Colonic mucosa (tissue), 4 donors: ENCODE measurements at regions not wholly inside any gene's neighbourhood (a gene's known extent, or its start where the extent isn't known, plus 50 kb on each side); places are given as distances from the start of the nearest gene placed in this dataset.
"Not testable (repeated sequence)": the region's sequence is repeated elsewhere in the genome, so short reads cannot be mapped to it uniquely, and the experiment has no call there.

Experiments
- DNase-seq: peaks from one replicate; pipeline ENCODE4 v3.0.0-alpha.2; 2020
- H3K27ac ChIP-seq: fragments of 200-600 bp; one replicate; pipeline ENCODE4 v1.8.0; 2021
- H3K27me3 ChIP-seq: fragments of 200-600 bp; one replicate; pipeline ENCODE4 v1.8.0; 2021
- H3K36me3 ChIP-seq: fragments of 200-600 bp; one replicate; pipeline ENCODE4 v1.8.0; 2021
- H3K4me1 ChIP-seq: fragments of 200-600 bp; one replicate; pipeline ENCODE4 v1.8.0; 2021; ENCODE audit warnings: mild to moderate bottlenecking
- H3K4me3 ChIP-seq: fragments of 200-600 bp; one replicate; pipeline ENCODE4 v1.8.0; 2021
- H3K9ac ChIP-seq, 2 donors: one replicate each; pipeline ENCODE4 v1.7.0; 2013; ENCODE audit warnings: control low read depth in 2 of 2, low read depth in 2 of 2, low read length in 2 of 2
- H3K9me3 ChIP-seq: fragments of 200-600 bp; one replicate; pipeline ENCODE4 v1.8.0; 2021
- intact Hi-C: fragments of 100-400 bp; cut with DNase I; formaldehyde crosslinking; loops from one replicate; pipeline ENCODE4 v1.14.1; 2022
- TF ChIP-seq, protein P1 (sequence below): fragments of 200-600 bp; IDR thresholded peaks from one replicate; pipeline ENCODE4 v1.8.0; 2022; ENCODE audit warnings: antibody characterized with exemption, mild to moderate bottlenecking
- donor health status: healthy.
- donor health status: DM: no; HTN: no; CAD: no.
- donor health status: DM: no; HTN: no; CAD: no.

DNA sequence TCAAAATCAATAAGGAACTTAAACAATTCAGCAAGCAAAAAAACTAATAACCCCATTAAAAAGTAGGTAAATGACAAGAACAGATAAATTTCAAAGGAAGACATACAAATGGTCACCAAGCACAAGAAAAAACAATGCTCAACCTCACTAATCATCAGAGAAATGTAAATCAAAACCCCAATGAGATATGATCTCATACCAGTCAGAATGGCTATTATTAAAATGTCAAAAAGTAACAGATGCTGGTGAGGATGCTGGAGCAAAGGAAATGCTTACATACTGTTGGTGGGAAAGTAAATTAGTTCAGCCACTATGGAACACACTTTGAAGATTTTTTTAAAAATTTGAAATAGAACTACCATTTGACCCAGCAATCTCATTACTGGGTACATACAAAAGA lies 538.0 kb downstream of the TMX3 start:
- Histone ChIP-seq H3K4me1 (no peaks in the 10 kb centered on the region), H3K4me3 (no peak overlapping the region), H3K9ac (no peak overlapping the region), H3K36me3 (no peaks in the 10 kb centered on the region), H3K9me3 (no peaks in the 10 kb centered on the region), H3K27me3 (no peaks in the 10 kb centered on the region), H3K27ac (no peak overlapping the region)
- intact Hi-C loops, result no loop called here
- TF ChIP-seq, protein P1, sequence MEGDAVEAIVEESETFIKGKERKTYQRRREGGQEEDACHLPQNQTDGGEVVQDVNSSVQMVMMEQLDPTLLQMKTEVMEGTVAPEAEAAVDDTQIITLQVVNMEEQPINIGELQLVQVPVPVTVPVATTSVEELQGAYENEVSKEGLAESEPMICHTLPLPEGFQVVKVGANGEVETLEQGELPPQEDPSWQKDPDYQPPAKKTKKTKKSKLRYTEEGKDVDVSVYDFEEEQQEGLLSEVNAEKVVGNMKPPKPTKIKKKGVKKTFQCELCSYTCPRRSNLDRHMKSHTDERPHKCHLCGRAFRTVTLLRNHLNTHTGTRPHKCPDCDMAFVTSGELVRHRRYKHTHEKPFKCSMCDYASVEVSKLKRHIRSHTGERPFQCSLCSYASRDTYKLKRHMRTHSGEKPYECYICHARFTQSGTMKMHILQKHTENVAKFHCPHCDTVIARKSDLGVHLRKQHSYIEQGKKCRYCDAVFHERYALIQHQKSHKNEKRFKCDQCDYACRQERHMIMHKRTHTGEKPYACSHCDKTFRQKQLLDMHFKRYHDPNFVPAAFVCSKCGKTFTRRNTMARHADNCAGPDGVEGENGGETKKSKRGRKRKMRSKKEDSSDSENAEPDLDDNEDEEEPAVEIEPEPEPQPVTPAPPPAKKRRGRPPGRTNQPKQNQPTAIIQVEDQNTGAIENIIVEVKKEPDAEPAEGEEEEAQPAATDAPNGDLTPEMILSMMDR, result no peak
- DNase-seq, result no peak

DNA sequence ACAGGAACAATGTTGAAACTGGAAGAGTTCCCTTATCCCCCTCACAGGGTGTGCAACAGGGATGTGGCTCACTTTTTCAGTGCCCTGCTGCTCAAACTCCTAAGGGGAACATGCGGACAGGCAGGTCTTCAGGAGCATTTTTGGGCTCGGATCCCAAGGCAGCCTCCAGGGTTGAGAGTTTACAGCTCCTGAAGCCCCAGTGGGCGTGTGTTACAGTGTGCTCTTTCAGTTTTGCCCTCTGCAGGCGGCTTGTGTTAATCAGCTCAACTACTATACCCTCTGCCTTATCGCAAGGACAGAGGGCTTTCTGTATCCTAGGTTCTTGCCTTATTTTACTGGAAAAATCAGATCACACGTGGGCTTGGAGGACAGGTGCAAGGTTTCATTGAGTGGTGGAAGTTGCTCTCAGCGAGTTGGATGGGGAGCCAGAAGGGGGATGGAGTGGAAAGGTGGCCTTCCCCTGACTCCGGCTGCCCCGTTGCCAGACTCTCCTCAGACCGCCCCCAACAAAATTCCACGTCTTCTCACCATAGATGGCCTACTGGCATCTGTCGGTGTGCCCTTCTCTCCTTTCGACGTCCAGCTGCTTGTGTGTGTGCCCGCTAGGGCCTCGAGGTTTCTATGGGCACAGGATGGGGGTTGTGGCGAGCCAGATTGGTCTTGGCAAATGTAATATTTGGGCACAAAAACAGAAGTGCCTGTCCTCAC lies 541.9 kb downstream of the TMX3 start:
- TF ChIP-seq, protein P1, result no peak

DNA sequence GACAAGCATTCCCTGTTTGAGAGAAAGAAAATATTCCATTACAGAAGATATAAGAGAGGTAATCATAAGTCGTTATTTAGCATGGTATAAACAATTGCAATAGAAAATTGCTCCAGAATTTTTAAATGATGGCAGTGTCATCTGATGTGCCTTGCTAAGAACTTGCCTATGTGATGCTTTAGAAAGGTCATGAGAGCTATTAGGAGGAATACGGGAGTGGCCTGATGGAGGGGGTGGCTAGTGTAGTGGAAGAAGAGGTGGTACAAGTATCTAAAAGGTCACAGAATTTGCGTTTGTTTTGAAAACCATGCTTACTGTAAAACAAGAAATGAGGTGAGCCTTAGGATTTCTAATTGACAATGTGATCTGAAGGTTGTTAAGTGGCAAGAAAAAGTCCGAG lies 550.0 kb downstream of the TMX3 start:
- Histone ChIP-seq H3K27me3 (no peaks in the 10 kb centered on the region), H3K27ac (no peak overlapping the region), H3K36me3 (no peaks in the 10 kb centered on the region), H3K4me3 (no peak overlapping the region), H3K9ac (no peak overlapping the region), H3K4me1 (no peaks in the 10 kb centered on the region), H3K9me3 (no peaks in the 10 kb centered on the region)
- intact Hi-C loops, result no loop called here
- TF ChIP-seq, protein P1, result no peak
- no peak for DNase-seq

More for the DNA sequence above, 541.9 kb downstream of the TMX3 start:
- no peak for DNase-seq
- no peaks in the 10 kb centered on the region for H3K4me1 ChIP-seq
- H3K4me3 ChIP-seq, result no peak overlapping the region
- no peaks in the 10 kb centered on the region for H3K27me3 ChIP-seq
- intact Hi-C loops, result no loop called here
- no peaks in the 10 kb centered on the region for H3K36me3 ChIP-seq
- no peak overlapping the region for H3K9ac ChIP-seq
- no peaks in the 10 kb centered on the region for H3K9me3 ChIP-seq
- no peak overlapping the region for H3K27ac ChIP-seq

DNA sequence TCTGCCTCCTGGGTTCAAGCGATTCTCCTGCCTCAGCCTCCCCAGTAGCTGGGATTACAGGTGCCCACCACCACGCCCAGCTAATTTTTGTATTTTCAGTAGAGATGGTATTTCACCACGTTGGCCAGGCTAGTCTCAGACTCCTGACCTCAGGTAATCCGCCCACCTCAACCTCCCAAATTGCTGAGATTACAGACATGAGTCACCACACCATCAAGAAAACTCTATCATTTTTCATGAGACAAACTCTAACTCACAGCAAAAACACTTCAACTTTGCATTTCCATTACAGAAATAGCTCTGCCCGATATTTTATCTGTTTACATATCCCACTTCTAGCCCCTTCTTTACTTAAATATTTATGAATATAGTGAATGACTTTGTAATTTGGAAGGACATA lies 561.1 kb downstream of the TMX3 start:
- H3K4me3 ChIP-seq, H3K9ac ChIP-seq, intact Hi-C loops: not testable (repeated sequence)

DNA sequence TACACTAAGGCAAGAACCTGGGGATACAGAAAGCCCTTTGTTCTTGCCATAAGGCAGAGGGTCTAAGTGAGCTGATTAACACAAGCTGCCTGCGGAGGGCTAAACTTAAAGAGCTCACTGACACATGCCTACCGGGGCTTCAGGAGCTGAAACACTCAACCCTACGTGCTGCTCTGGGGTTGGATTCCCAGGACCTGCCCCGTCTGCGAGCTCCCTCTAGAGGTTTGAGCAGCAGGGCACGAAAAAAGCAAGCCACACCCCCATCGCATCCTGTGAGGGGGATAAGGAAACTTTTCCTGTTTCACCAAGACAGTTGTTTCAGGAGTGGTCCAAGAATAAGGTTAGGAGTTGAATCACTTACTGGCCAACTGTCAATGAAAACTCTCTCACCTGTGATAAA lies 562.1 kb downstream of the TMX3 start:
- H3K36me3 ChIP-seq, result no peaks in the 10 kb centered on the region
- TF ChIP-seq, protein P1, result no peak
- H3K9me3 ChIP-seq, result no peaks in the 10 kb centered on the region
- no peak overlapping the region for H3K9ac ChIP-seq
- H3K27me3 ChIP-seq, result no peaks in the 10 kb centered on the region
- intact Hi-C loops, result no loop called here
- H3K4me3 ChIP-seq, result no peak overlapping the region
- no peak overlapping the region for H3K27ac ChIP-seq
- H3K4me1 ChIP-seq, result no peaks in the 10 kb centered on the region
- DNase-seq, result no peak

More for the DNA sequence above, 561.1 kb downstream of the TMX3 start:
- H3K9me3 ChIP-seq, H3K4me1 ChIP-seq, H3K27me3 ChIP-seq, H3K27ac ChIP-seq, DNase-seq, H3K36me3 ChIP-seq: not testable (repeated sequence)

DNA sequence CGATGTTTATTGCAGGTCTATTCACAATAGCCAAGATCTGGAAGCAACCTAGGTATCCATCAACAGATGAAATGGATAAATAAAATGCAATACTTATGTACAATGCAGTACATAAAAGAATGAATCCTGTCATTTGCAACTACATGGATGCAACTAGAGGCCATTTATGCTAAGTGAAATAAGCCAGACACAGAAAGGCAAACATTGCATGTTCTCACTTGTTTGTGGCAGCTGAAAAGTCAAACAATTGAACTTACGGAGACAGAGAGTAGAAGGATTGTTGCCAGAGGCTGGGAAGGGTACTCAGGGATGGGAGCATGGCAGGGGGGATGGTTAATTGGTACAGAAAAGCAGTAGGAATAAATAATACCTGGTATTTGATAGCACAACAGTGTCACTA lies 563.9 kb downstream of the TMX3 start:
- Histone ChIP-seq H3K27ac (no peak overlapping the region), H3K4me1 (no peaks in the 10 kb centered on the region), H3K36me3 (no peaks in the 10 kb centered on the region), H3K9ac (no peak overlapping the region), H3K4me3 (no peak overlapping the region), H3K9me3 (no peaks in the 10 kb centered on the region), H3K27me3 (no peaks in the 10 kb centered on the region)
- no peak for DNase-seq
- intact Hi-C loops, result no loop called here
- TF ChIP-seq, protein P1, result no peak
